SU-DHL-6 (cell line): ENCODE measurements at regions not wholly inside any gene's neighbourhood (a gene's known extent, or its start where the extent isn't known, plus 50 kb on each side); places are given as distances from the start of the nearest gene placed in this dataset.
A peak's percentile ranks its signal among the peaks of the same experiment; 100 is the strongest.

Experiments
- H2AFZ ChIP-seq: fragments of 200-600 bp; sonication (generic); 2 replicates; pipeline ENCODE4 v1.6.1; 2014; ENCODE audit warnings: low read depth, mild to moderate bottlenecking, moderate library complexity, mixed read lengths, antibody characterized with exemption, low read length; ENCODE audit not compliant: severe bottlenecking
- H3F3A ChIP-seq: fragments of 200-600 bp; shearing (Covaris generic); 2 replicates; pipeline ENCODE4 v1.6.0; 2016; ENCODE audit warnings: antibody characterized with exemption, mild to moderate bottlenecking; ENCODE audit not compliant: insufficient read depth
- H3K27ac ChIP-seq: fragments of 200-600 bp; sonication (generic); 2 replicates; pipeline ENCODE4 v1.5.1; 2016; ENCODE audit warnings: low read depth, mild to moderate bottlenecking, low read length, moderate library complexity, mixed read lengths
- H3K27me3 ChIP-seq: fragments of 200-600 bp; sonication (generic), shearing (Covaris generic); 2 replicates; pipeline ENCODE4 v1.6.0; 2014; ENCODE audit warnings: mild to moderate bottlenecking, low read length
- H3K36me3 ChIP-seq: fragments of 200-600 bp; sonication (generic); 2 replicates; pipeline ENCODE4 v1.6.1; 2014; ENCODE audit warnings: mild to moderate bottlenecking, low read length, mixed read lengths
- H3K4me2 ChIP-seq: fragments of 300-600, 200-600 bp; shearing (Covaris generic), sonication (generic); 2 replicates; pipeline ENCODE4 v1.6.0; 2014; ENCODE audit warnings: low read length, low read depth, mild to moderate bottlenecking; ENCODE audit not compliant: poor library complexity, severe bottlenecking
- H3K4me3 ChIP-seq: fragments of 200-600 bp; sonication (generic); 2 replicates; pipeline ENCODE4 v1.5.1; 2014; ENCODE audit warnings: antibody characterized with exemption, low read length, mild to moderate bottlenecking, mixed read lengths; ENCODE audit not compliant: insufficient read depth, poor library complexity, severe bottlenecking
- H3K79me2 ChIP-seq: fragments of 200-600 bp; sonication (generic); 2 replicates; pipeline ENCODE4 v1.6.1; 2014; ENCODE audit warnings: mild to moderate bottlenecking, low read length, moderate library complexity; ENCODE audit not compliant: insufficient read depth
- H3K9ac ChIP-seq: fragments of 200-600 bp; sonication (generic); 2 replicates; pipeline ENCODE4 v1.7.0; 2014; ENCODE audit warnings: mild to moderate bottlenecking, low read length
- H3K9me2 ChIP-seq: fragments of 200-600 bp; sonication (generic); replicated peaks from 2 replicates; pipeline ENCODE4 v1.6.1; 2014; ENCODE audit warnings: low read length; ENCODE audit not compliant: insufficient read depth
- H3K9me3 ChIP-seq: fragments of 200-600 bp; sonication (generic); 2 replicates; pipeline ENCODE4 v1.6.1; 2014; ENCODE audit warnings: low read length, mixed read lengths; ENCODE audit not compliant: insufficient read depth
- H4K20me1 ChIP-seq: fragments of 200-600 bp; sonication (generic); 2 replicates; pipeline ENCODE4 v1.6.1; 2014; ENCODE audit warnings: low read depth, mild to moderate bottlenecking, antibody characterized with exemption, low read length, moderate library complexity, mixed read lengths
- CTCF ChIP-seq: fragments of 200-600 bp; sonication (generic); IDR thresholded peaks from one replicate; pipeline ENCODE4 v1.5.1; 2017; ENCODE audit warnings: antibody characterized with exemption, mild to moderate bottlenecking, low read length, moderate library complexity; ENCODE audit not compliant: insufficient read depth, poor library complexity, severe bottlenecking
- EZH2phosphoT487 ChIP-seq: fragments of 200-600 bp; sonication (generic), shearing (Covaris generic); conservative IDR thresholded peaks from 2 replicates; pipeline ENCODE4 v1.6.1; 2018; ENCODE audit warnings: mild to moderate bottlenecking, antibody characterized with exemption, low read length, moderate library complexity, mixed read lengths

- Histone ChIP-seq H3K4me3 (no peak overlapping the region), H3K27me3 (no peaks in the 10 kb centered on the region), H3K9ac (no peak overlapping the region), H3K79me2 (no peaks in the 10 kb centered on the region), H2AFZ (no peak overlapping the region), H4K20me1 (0 out of 2 replicates have a peak, but pooled peaks cover 4% of the 10 kb centered on the region), H3K36me3 (no peaks in the 10 kb centered on the region), H3F3A (no peaks in the 10 kb centered on the region), H3K9me2 (no peaks in the 10 kb centered on the region), H3K4me2 (no peak overlapping the region), H3K27ac (no peak overlapping the region), H3K9me3 (no peaks in the 10 kb centered on the region)
- TF ChIP-seq CTCF: no peak
Observed at GRCh38 chr2:198476007-198476406, 671.6 kb downstream of the PLCL1 start.

- Histone ChIP-seq H3K9ac (no peak overlapping the region), H3K36me3 (no peaks in the 10 kb centered on the region), H3K27me3 (no peaks in the 10 kb centered on the region), H3K4me2 (no peak overlapping the region), H3K27ac (no peak overlapping the region), H3K9me2 (no peaks in the 10 kb centered on the region), H3K9me3 (no peaks in the 10 kb centered on the region), H4K20me1 (0 out of 2 replicates have a peak, but pooled peaks cover 4% of the 10 kb centered on the region), H2AFZ (no peak overlapping the region), H3F3A (no peaks in the 10 kb centered on the region), H3K79me2 (no peaks in the 10 kb centered on the region), H3K4me3 (no peak overlapping the region)
- no peak for TF ChIP-seq EZH2phosphoT487
- TF ChIP-seq CTCF: peak; percentile 15
Observed at GRCh38 chr2:198471291-198471690, 666.9 kb downstream of the PLCL1 start.

GRCh38 chr2:198468136-198468535, 663.7 kb downstream of the PLCL1 start:
- TF ChIP-seq CTCF (no peak), EZH2phosphoT487 (no peak)
- no peaks in the 10 kb centered on the region for H3F3A ChIP-seq
- no peak overlapping the region for H3K9ac ChIP-seq
- H3K4me2 ChIP-seq: no peak overlapping the region
- H3K36me3 ChIP-seq: no peaks in the 10 kb centered on the region
- no peaks in the 10 kb centered on the region for H3K27me3 ChIP-seq
- H3K79me2 ChIP-seq: no peaks in the 10 kb centered on the region
- no peaks in the 10 kb centered on the region for H3K9me2 ChIP-seq
- no peak overlapping the region for H2AFZ ChIP-seq
- 0 out of 2 replicates have a peak, but pooled peaks cover 2% of the 10 kb centered on the region for H4K20me1 ChIP-seq
- H3K9me3 ChIP-seq: no peaks in the 10 kb centered on the region
- no peak overlapping the region for H3K27ac ChIP-seq
- H3K4me3 ChIP-seq: no peak overlapping the region
